ENCODE measurements at regions not wholly inside any gene's neighbourhood (a gene's known extent, or its start where the extent isn't known, plus 50 kb on each side); places are given as distances from the start of the nearest gene placed in this dataset.

GRCh38 chr10:78798976-78799730 is 269.6 kb upstream of the ZMIZ1 start:
- H3K27ac ChIP-seq: no peak overlapping the region
- TF ChIP-seq ZFX (IDR thresholded peaks at IDR 0.05; ENCODE audit: borderline replicate concordance): no peak
- TF ChIP-seq, protein P1, sequence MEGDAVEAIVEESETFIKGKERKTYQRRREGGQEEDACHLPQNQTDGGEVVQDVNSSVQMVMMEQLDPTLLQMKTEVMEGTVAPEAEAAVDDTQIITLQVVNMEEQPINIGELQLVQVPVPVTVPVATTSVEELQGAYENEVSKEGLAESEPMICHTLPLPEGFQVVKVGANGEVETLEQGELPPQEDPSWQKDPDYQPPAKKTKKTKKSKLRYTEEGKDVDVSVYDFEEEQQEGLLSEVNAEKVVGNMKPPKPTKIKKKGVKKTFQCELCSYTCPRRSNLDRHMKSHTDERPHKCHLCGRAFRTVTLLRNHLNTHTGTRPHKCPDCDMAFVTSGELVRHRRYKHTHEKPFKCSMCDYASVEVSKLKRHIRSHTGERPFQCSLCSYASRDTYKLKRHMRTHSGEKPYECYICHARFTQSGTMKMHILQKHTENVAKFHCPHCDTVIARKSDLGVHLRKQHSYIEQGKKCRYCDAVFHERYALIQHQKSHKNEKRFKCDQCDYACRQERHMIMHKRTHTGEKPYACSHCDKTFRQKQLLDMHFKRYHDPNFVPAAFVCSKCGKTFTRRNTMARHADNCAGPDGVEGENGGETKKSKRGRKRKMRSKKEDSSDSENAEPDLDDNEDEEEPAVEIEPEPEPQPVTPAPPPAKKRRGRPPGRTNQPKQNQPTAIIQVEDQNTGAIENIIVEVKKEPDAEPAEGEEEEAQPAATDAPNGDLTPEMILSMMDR (IDR thresholded peaks at IDR 0.05): no peak

DNA sequence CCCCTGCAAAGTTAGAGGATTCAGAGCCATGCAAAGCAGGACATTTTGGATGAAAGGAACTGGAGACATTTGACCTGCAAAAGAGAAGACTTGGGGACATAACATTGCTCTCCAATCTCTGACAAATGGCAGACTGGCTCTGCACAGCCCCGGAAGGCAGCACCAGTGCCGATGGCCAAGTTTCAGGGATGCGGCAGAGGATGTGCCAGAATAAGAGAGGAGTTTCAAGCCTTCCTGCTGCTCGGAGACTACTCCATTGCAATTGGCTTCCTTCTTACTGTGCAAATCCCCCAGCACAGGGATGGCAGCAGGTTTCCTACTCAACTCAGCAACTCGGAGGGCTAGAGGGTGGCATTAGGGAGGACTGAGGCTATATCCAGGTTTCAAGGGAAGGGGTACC is 268.8 kb upstream of the ZMIZ1 start:
- H3K27ac ChIP-seq: no peak overlapping the region
- TF ChIP-seq, protein P1 (IDR thresholded peaks at IDR 0.05): no peak
- TF ChIP-seq ZFX (IDR thresholded peaks at IDR 0.05; ENCODE audit: borderline replicate concordance): no peak

DNA sequence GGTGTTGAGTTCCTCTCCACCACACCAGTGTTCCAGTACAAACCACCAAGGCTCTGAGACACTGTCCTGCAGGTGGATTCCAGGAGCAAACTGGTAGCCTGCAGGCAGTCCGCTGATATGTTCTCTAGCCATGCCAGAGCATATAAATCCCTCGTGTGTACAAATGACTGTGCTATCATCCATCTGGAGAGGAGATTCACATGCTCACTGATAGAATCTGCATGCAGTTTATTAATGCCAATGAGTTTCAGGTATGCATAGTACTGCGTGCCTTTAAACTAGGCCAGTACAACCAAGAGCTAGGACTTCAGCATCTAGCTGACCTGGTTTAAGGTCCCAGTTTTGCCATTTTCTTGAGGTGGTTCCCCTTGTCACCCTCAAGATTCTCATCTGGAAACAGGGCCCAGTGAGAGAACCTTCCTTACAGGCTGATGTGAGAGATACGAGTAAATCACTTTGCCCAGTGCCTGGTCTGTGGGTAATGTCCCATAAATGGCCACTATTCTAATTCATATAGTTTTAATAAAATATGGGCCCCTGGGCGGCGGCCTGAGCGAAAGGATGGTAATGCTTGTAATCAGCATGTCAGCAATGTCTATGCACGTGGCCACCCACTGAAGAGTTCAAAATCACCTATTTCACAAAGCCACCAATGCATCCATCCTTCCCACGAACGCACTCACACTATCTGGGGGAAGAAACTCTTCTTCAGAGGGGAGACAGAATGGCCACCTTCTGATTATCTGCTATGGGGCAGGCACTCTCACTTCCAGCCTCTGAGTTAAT is 268.0 kb upstream of the ZMIZ1 start:
- H3K27ac ChIP-seq: no peak overlapping the region
- TF ChIP-seq ZFX (IDR thresholded peaks at IDR 0.05; ENCODE audit: borderline replicate concordance): no peak
- TF ChIP-seq, protein P1 (IDR thresholded peaks at IDR 0.05): no peak

GRCh38 chr10:78802431-78802830 is 266.3 kb upstream of the ZMIZ1 start:
- H3K27ac ChIP-seq: no peak overlapping the region

DNA sequence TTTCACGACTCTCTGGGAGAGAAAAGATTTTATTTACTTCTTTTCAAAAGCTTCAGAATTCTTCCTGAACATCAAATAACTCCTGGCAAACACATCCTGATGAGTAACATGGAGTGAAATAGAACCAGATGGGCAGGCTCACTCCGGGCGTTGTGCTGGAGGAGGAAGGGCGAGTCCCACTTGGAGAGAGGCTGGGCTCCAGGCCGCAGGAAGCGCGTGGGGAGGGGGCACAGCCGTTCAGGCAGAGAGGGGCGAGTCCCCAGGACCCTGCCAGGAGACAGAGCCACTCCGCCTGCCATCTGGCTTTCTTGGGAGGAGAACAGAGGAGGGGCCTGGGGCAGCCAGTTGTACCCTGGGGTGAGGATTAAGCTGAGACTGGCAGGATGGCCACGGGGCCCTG is 265.9 kb upstream of the ZMIZ1 start:
- H3K27ac ChIP-seq: no peak overlapping the region
- TF ChIP-seq ZFX (IDR thresholded peaks at IDR 0.05; ENCODE audit: borderline replicate concordance): no peak
- TF ChIP-seq, protein P1 (IDR thresholded peaks at IDR 0.05): no peak

More at GRCh38 chr10:78802431-78802830, 266.3 kb upstream of the ZMIZ1 start:
- no peak for TF ChIP-seq ZFX (IDR thresholded peaks at IDR 0.05; ENCODE audit: borderline replicate concordance)
- TF ChIP-seq, protein P1 (IDR thresholded peaks at IDR 0.05): no peak

GRCh38 chr10:78803710-78804109 is 265.1 kb upstream of the ZMIZ1 start:
- no peak overlapping the region for H3K27ac ChIP-seq
- TF ChIP-seq, protein P1 (IDR thresholded peaks at IDR 0.05): no peak
- no peak for TF ChIP-seq ZFX (IDR thresholded peaks at IDR 0.05; ENCODE audit: borderline replicate concordance)

Measured in 22Rv1 (cell line).